ENCODE measurements at regions not wholly inside any gene's neighbourhood (a gene's known extent, or its start where the extent isn't known, plus 50 kb on each side); places are given as distances from the start of the nearest gene placed in this dataset.

- TF ChIP-seq, protein P1, sequence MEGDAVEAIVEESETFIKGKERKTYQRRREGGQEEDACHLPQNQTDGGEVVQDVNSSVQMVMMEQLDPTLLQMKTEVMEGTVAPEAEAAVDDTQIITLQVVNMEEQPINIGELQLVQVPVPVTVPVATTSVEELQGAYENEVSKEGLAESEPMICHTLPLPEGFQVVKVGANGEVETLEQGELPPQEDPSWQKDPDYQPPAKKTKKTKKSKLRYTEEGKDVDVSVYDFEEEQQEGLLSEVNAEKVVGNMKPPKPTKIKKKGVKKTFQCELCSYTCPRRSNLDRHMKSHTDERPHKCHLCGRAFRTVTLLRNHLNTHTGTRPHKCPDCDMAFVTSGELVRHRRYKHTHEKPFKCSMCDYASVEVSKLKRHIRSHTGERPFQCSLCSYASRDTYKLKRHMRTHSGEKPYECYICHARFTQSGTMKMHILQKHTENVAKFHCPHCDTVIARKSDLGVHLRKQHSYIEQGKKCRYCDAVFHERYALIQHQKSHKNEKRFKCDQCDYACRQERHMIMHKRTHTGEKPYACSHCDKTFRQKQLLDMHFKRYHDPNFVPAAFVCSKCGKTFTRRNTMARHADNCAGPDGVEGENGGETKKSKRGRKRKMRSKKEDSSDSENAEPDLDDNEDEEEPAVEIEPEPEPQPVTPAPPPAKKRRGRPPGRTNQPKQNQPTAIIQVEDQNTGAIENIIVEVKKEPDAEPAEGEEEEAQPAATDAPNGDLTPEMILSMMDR (IDR thresholded peaks at IDR 0.05; ENCODE audit: low read depth, low read length, missing input control): no peak
- TF ChIP-seq REST (IDR thresholded peaks at IDR 0.05): no peak
- TF ChIP-seq RAD21 (IDR thresholded peaks at IDR 0.05): no peak
- TF ChIP-seq EGR1 (IDR thresholded peaks at IDR 0.05; ENCODE audit: low read depth in 2 of 2): no peak
- TF ChIP-seq MAX (IDR thresholded peaks at IDR 0.05): no peak
- no peak for TF ChIP-seq YY1 (IDR thresholded peaks at IDR 0.05)
- TF ChIP-seq JUND (IDR thresholded peaks at IDR 0.05): no peak
- no peak for TF ChIP-seq ZBTB33 (IDR thresholded peaks at IDR 0.05)
- TF ChIP-seq HNF4G (IDR thresholded peaks at IDR 0.05): no peak
- TF ChIP-seq, protein P2, sequence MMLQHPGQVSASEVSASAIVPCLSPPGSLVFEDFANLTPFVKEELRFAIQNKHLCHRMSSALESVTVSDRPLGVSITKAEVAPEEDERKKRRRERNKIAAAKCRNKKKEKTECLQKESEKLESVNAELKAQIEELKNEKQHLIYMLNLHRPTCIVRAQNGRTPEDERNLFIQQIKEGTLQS (IDR thresholded peaks at IDR 0.05): no peak
- no peak for TF ChIP-seq NR2F2 (IDR thresholded peaks at IDR 0.05)
- TF ChIP-seq RXRA (IDR thresholded peaks at IDR 0.05): no peak
- no peak for TF ChIP-seq SP1 (IDR thresholded peaks at IDR 0.05)
These were observed 98.0 kb upstream of the C1orf174 start for GRCh38 chr1:3998086-3998485.
